ENCODE measurements at regions not wholly inside any gene's neighbourhood (a gene's known extent, or its start where the extent isn't known, plus 50 kb on each side); places are given as distances from the start of the nearest gene placed in this dataset.

- no peak for FAIRE-seq
- BruUV-seq (replicated peaks) = no TSS peak
- CTCF ChIA-PET (ENCODE audit: low intra/inter-chr PET ratio, low total read pairs) = no interaction called here
These were observed 258.4 kb downstream of the HLX start for GRCh38 chr1:221137666-221138065.

More at GRCh38 chr1:221137666-221138065, 258.4 kb downstream of the HLX start:
- TF ChIP-seq, protein P1, sequence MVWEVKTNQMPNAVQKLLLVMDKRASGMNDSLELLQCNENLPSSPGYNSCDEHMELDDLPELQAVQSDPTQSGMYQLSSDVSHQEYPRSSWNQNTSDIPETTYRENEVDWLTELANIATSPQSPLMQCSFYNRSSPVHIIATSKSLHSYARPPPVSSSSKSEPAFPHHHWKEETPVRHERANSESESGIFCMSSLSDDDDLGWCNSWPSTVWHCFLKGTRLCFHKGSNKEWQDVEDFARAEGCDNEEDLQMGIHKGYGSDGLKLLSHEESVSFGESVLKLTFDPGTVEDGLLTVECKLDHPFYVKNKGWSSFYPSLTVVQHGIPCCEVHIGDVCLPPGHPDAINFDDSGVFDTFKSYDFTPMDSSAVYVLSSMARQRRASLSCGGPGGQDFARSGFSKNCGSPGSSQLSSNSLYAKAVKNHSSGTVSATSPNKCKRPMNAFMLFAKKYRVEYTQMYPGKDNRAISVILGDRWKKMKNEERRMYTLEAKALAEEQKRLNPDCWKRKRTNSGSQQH (CRISPR knock-in tag; IDR thresholded peaks at IDR 0.05; ENCODE audit: low read depth) = no peak
- TF ChIP-seq MIER3 (CRISPR knock-in tag; IDR thresholded peaks at IDR 0.05; ENCODE audit: borderline replicate concordance) (no peak), ZNF768 (CRISPR knock-in tag; IDR thresholded peaks at IDR 0.05) (no peak), ZNF512B (CRISPR knock-in tag; IDR thresholded peaks at IDR 0.05; ENCODE audit: borderline replicate concordance) (no peak), PRDM10 (CRISPR knock-in tag; IDR thresholded peaks at IDR 0.05; ENCODE audit: low read depth) (no peak), KLF9 (CRISPR knock-in tag; IDR thresholded peaks at IDR 0.05; ENCODE audit: low read depth) (no peak), ZNF292 (CRISPR knock-in tag; IDR thresholded peaks at IDR 0.05; ENCODE audit: borderline replicate concordance, low read depth) (no peak), IRF2 (CRISPR knock-in tag; IDR thresholded peaks at IDR 0.05) (no peak), LCORL (IDR thresholded peaks at IDR 0.05) (no peak), LCORL (CRISPR knock-in tag; IDR thresholded peaks at IDR 0.05) (no peak), CREB1 (IDR thresholded peaks at IDR 0.05) (no peak), CREB1 (CRISPR knock-in tag; IDR thresholded peaks at IDR 0.05) (no peak), ZNF510 (CRISPR knock-in tag; IDR thresholded peaks at IDR 0.05; ENCODE audit: low read depth) (no peak), NPAS2 (CRISPR knock-in tag; IDR thresholded peaks at IDR 0.05; ENCODE audit: borderline replicate concordance) (no peak), FIP1L1 (IDR thresholded peaks at IDR 0.05; ENCODE audit: borderline replicate concordance, insufficient read depth, low read depth, low read length) (no peak), KLF15 (CRISPR knock-in tag; IDR thresholded peaks at IDR 0.05; ENCODE audit: borderline replicate concordance) (no peak), ZNF230 (CRISPR knock-in tag; IDR thresholded peaks at IDR 0.05) (no peak), ZNF605 (CRISPR knock-in tag; IDR thresholded peaks at IDR 0.05) (no peak), SNRNP70 (IDR thresholded peaks at IDR 0.05; ENCODE audit: low read depth, low read length) (no peak), ZNF713 (CRISPR knock-in tag; IDR thresholded peaks at IDR 0.05) (no peak)
- H3K9ac ChIP-seq (ENCODE audit: insufficient read depth, low read depth, low read length) = no peak overlapping the region
- no peak overlapping the region for H3K27ac ChIP-seq (ENCODE audit: extremely low read length, insufficient read depth, low read length)
- no peak overlapping the region for H2AFZ ChIP-seq (ENCODE audit: low read length)
- in situ Hi-C loops (cut with HindIII; ENCODE audit: extremely low pct_ligation_motif_present, low pct_unique_long_range_greater_than_20kb) (no loop called here), intact Hi-C loops (cut with micrococcal nuclease; ENCODE audit: unreplicated experiment) (no loop called here)
- H3K4me1 ChIP-seq (ENCODE audit: insufficient read depth, low read length) = no peaks in the 10 kb centered on the region
- no peak for DNase-seq (ENCODE audit: low spot score)
- no peak for ATAC-seq
- WGBS (ENCODE audit: low lambda C conversion rate) = 0% methylated on average over 2 of the region's 2 CpGs
- no peaks in the 10 kb centered on the region for H3K79me2 ChIP-seq (ENCODE audit: insufficient read depth, low read length)
- no peak overlapping the region for H3K4me2 ChIP-seq (ENCODE audit: low read depth, low read length)
- H3K4me3 ChIP-seq (replicated peaks in 1 of 3; ENCODE audit: insufficient read depth in 1 of 3, low read depth in 2 of 3, low read length in 3 of 3) = no peak overlapping the region
- no peaks in the 10 kb centered on the region; a peak in 1 of 5 replicates for H3K27me3 ChIP-seq (ENCODE audit: control insufficient read depth in 1 of 2, insufficient read depth in 2 of 2, low read length in 2 of 2)
- H3K36me3 ChIP-seq (replicated peaks in 1 of 2; ENCODE audit: control insufficient read depth in 1 of 2, insufficient read depth in 2 of 2, low read length in 2 of 2) = no peaks in the 10 kb centered on the region
- H3K9me3 ChIP-seq (ENCODE audit: low read length) = no peaks in the 10 kb centered on the region
- POLR2A ChIA-PET = no interaction called here
- no peaks in the 10 kb centered on the region for H4K20me1 ChIP-seq (ENCODE audit: insufficient read depth, low read length)

Measured in HepG2 (cell line).